ENCODE measurements at regions not wholly inside any gene's neighbourhood (a gene's known extent, or its start where the extent isn't known, plus 50 kb on each side); places are given as distances from the start of the nearest gene placed in this dataset.

DNA sequence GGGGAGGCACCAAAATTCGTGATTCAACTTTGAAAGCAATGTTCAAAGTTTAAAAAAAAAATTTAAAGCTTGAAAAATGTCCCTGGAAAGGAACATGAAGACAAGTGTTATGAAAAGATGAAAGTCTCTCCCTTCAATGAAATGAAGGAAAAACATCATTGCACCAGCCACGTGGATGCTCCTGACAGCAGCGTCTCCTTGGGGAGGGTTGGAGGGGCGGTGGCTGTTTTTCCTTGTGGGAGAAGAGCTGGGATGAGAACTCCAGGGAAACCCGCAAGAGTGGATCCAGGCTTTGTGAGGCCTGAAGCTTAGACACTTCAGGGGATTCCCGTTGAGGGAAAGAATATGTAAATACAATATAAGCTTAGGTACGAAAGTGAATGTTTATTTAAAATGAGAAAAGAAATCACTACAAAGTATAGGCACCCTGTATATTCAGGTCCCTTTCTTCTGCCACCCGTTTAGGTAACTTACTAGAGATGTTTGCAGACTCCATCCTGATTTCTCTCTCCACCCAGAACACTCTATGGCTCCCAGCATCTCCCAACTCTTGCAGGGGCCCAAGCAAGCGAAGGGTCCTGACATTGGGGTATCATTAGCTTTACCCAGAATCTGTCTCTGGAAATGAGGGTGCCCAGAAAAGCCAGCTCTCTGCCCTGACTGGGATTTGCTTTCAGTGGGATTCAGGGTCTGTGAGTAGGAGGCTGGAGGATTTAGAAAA, 63.1 kb upstream of the BAIAP2L1 start:
- DNase-seq = no peak

DNA sequence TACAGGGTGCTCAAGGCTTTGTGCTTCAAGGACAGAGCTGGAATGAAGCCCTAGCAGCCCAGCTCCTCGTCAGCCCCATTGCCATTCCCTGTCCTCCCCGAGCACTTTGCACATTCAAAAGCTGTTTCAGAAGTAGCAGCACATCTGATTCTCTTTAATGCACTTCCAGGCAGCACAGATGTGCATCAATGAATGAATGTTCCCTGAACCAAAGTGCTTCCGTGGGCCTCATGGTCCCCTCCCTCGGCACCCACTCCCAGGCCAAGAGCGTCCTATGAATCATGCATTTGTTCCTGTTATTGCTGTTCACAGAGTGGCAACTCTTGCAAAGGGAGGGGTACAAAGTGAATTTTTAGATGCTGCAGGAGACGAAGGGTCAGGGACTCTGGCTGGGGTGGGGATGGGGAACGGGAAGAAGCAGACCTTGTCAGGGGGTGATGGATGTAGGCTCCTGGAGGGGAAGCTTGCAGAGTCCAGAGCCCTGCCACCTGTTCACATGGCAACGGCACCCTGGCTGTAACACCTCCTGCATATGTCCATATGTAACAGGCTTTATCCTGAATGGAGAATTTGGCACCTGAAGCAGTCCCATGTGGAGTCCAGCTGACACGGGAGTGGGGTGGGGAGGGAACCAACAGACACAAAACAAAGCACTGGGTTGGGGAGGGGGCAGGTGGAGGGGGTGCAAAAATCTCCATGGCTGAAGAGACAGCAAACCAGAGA, 62.2 kb upstream of the BAIAP2L1 start:
- DNase-seq = no peak

DNA sequence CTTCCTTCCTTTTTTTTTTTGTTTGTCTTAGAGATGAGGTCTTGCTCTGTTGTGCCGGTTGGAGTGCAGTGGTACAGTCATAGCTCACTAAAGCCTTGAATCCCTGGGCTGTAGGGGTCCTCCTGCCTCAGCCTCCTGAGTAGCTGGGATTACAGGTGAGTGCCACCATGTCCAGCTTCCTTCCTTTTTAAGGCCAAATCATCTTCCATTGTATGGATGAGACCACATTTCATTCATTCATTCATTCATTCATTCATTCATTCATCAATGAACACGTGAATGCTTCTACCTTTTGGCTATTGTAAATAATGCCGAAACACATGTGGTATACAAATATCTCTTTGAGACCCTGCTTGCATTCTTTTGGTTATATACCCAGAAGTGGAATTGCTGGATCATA, 60.0 kb upstream of the BAIAP2L1 start:
- no peak for DNase-seq

DNA sequence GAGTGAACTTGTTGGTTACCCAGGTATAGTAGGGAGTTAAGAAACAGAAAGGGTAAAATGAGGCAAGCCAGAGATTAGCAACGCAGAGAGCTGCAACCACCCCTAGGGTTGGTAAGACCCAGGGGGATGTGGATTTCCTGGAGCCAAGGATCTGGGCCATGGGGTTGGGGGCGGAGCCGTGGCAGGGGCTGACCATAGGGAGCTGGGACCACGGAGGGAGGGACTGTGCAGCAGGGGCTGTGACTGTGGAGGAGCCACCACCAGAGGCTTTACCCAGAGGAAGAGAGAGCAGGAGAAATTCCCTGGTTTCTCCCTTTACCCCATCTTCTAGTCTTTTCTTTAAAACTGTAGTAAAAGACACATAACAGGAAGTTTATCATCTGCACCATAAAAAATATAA, 58.6 kb upstream of the BAIAP2L1 start:
- DNase-seq = no peak

DNA sequence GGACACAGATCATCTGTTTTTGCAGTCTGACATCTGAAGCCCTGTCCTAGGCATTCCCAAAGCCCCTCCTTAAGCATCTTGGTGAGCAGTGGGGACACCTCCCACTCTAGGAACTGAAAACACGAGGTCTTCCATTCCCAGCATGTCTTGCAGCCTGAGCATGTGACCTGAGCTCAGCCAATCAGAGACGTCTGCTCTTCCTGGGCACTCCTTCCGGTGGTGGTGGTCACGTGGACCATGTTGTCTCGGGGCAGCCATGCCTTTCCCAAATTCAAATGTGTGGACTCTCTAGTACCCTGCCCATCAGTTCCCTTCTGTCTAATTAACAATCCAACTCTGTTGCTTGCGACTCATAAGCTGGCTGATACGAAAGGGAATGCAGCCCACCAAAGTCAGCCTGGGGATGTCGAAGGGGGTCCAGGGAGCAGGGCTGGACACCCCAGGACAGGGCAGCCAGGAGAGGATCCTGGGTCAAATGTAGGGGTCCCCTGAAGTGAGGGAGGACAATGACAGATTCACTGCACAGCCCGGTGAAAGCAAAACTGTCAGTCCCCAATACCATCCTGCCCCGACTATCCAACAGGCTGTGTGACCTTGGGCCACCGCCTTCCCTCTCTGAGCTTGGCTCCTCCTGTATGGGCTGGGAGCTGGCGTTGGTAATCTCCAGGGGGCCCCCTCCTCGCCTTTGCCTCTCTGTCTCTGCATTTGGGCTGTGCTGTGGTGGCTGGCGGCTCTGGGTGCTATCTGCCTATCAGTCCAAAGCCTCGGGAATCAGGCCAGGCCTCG, 57.4 kb upstream of the BAIAP2L1 start:
- DNase-seq = no peak

DNA sequence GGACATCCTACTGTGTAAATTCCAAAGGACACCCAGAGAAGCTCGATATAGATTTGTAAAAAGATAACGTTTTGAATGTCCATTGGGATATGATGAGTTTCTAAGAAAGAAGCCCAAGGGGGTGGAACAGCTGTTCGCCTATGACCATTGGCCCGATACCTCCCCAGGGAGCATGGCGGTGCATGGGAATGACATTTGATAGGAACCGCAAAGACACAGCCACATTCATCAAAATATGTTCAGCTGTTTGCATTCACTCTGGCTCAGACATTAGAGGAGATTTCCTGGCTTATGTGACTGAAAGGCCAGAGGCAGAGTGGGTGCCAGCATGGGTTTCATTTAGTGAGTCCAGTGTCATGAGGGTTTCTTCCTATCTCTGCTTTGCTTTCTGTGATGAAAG, 56.0 kb upstream of the BAIAP2L1 start:
- no peak for DNase-seq

DNA sequence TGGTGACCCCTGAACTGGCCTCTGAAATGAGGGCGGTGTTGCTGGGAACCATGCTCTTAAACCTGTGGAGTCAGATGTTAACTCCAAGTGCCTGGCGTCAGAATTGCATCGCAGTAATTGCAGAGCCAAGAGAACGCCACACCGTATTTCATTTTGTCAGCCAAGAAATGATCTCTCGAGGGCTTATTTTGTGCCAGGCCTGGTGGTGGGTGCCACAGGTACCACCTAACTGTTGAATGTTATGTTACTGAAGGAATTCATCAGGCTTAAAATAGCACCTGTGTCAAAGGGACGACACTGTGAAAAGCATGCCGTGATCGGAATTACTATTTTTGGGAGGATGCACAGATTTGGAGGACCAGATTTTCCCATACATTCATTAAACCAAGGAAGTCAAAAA, 51.9 kb upstream of the BAIAP2L1 start:
- no peak for DNase-seq

Measured in CD4-positive, alpha-beta T cell treated with Interleukin-6 for 4 hours (primary cell).